ENCODE measurements at regions not wholly inside any gene's neighbourhood (a gene's known extent, or its start where the extent isn't known, plus 50 kb on each side); places are given as distances from the start of the nearest gene placed in this dataset.
"Not testable (repeated sequence)": the region's sequence is repeated elsewhere in the genome, so short reads cannot be mapped to it uniquely, and the experiment has no call there.

- H3K4me3 Mint-ChIP-seq, result no peak overlapping the region
- 91% methylated on average over 1 of the region's 1 CpG for WGBS (ENCODE audit: insufficient coverage)
- peaks cover 8 to 16% of the 10 kb centered on the region in 2 donors for H3K9me3 Mint-ChIP-seq
- DNase-seq (no peak), ATAC-seq (no peak)
- no peak overlapping the region for H3K27ac Mint-ChIP-seq
- no peaks in the 10 kb centered on the region for H3K4me1 ChIP-seq (ENCODE audit: control insufficient read depth, insufficient read depth, low read length)
- no peaks in the 10 kb centered on the region for H3K36me3 Mint-ChIP-seq
- TF ChIP-seq CTCF (IDR thresholded peaks at IDR 0.05), result no peak
- no peak overlapping the region for H3K27ac ChIP-seq (ENCODE audit: low read length)
- H3K27me3 Mint-ChIP-seq (ENCODE audit: low read depth in 2 of 2), result no peaks in the 10 kb centered on the region
- no peaks in the 10 kb centered on the region for H3K36me3 ChIP-seq (ENCODE audit: control insufficient read depth, insufficient read depth, low read length)
- H3K9me3 ChIP-seq (ENCODE audit: control insufficient read depth, insufficient read depth, low read length), result no peaks in the 10 kb centered on the region
- H3K4me3 ChIP-seq (ENCODE audit: low read length), result no peak overlapping the region
- no peaks in the 10 kb centered on the region for H3K4me1 Mint-ChIP-seq
- H3K27me3 ChIP-seq (ENCODE audit: control insufficient read depth, insufficient read depth, low read length), result no peaks in the 10 kb centered on the region
- intact Hi-C loops (cut with micrococcal nuclease), result no loop called here
Measured at GRCh38 chr1:118390955-118391354, 205.9 kb upstream of the SPAG17 start.

GRCh38 chr1:118388301-118388959 lies 203.4 kb upstream of the SPAG17 start:
- no peak for ATAC-seq
- H3K4me3 Mint-ChIP-seq, result no peak overlapping the region
- no peak overlapping the region for H3K27ac Mint-ChIP-seq
- WGBS (ENCODE audit: insufficient coverage), result 86% methylated on average over 4 of the region's 4 CpGs
- Histone ChIP-seq H3K9me3 (ENCODE audit: control insufficient read depth, insufficient read depth, low read length) (no peaks in the 10 kb centered on the region), H3K36me3 (ENCODE audit: control insufficient read depth, insufficient read depth, low read length) (no peaks in the 10 kb centered on the region), H3K27ac (ENCODE audit: low read length) (no peak overlapping the region), H3K27me3 (ENCODE audit: control insufficient read depth, insufficient read depth, low read length) (no peaks in the 10 kb centered on the region), H3K4me3 (ENCODE audit: low read length) (no peak overlapping the region), H3K4me1 (ENCODE audit: control insufficient read depth, insufficient read depth, low read length) (no peaks in the 10 kb centered on the region)
- H3K4me1 Mint-ChIP-seq, result no peaks in the 10 kb centered on the region
- TF ChIP-seq CTCF (IDR thresholded peaks at IDR 0.05), result no peak
- H3K36me3 Mint-ChIP-seq, result no peaks in the 10 kb centered on the region
- no peaks in the 10 kb centered on the region for H3K27me3 Mint-ChIP-seq (ENCODE audit: low read depth in 2 of 2)
- intact Hi-C loops (cut with micrococcal nuclease), result no loop called here
- H3K9me3 Mint-ChIP-seq, result peaks cover 8 to 14% of the 10 kb centered on the region in 2 donors
- no peak for DNase-seq

- intact Hi-C loops (cut with micrococcal nuclease), result no loop called here
- H3K4me3 ChIP-seq (ENCODE audit: low read length), result no peak overlapping the region
- no peaks in the 10 kb centered on the region for H3K27me3 Mint-ChIP-seq (ENCODE audit: low read depth in 2 of 2)
- H3K27ac ChIP-seq (ENCODE audit: low read length), result no peak overlapping the region
- TF ChIP-seq CTCF (IDR thresholded peaks at IDR 0.05), result no peak
- ATAC-seq, result no peak
- H3K4me1 ChIP-seq (ENCODE audit: control insufficient read depth, insufficient read depth, low read length), result no peaks in the 10 kb centered on the region
- H3K9me3 Mint-ChIP-seq, result peaks cover 10 to 16% of the 10 kb centered on the region in 2 donors
- DNase-seq, result no peak
- H3K9me3 ChIP-seq (ENCODE audit: control insufficient read depth, insufficient read depth, low read length), result no peaks in the 10 kb centered on the region
- WGBS (ENCODE audit: insufficient coverage), result no CpG with 5 or more reads among the region's 1 CpG
- H3K36me3 Mint-ChIP-seq, result peaks cover 8% of the 10 kb centered on the region
- H3K36me3 ChIP-seq (ENCODE audit: control insufficient read depth, insufficient read depth, low read length), result no peaks in the 10 kb centered on the region
- H3K27ac Mint-ChIP-seq, result no peak overlapping the region
- H3K4me3 Mint-ChIP-seq, result no peak overlapping the region
- H3K27me3 ChIP-seq (ENCODE audit: control insufficient read depth, insufficient read depth, low read length), result no peaks in the 10 kb centered on the region
- H3K4me1 Mint-ChIP-seq, result no peaks in the 10 kb centered on the region
Measured at GRCh38 chr1:118381197-118381869, 196.3 kb upstream of the SPAG17 start.

- DNase-seq; H3K27me3 Mint-ChIP-seq (ENCODE audit: low read depth in 2 of 2); H3K9me3 ChIP-seq (ENCODE audit: control insufficient read depth, insufficient read depth, low read length); ATAC-seq; H3K4me3 Mint-ChIP-seq; H3K4me1 Mint-ChIP-seq; H3K27me3 ChIP-seq (ENCODE audit: control insufficient read depth, insufficient read depth, low read length); H3K4me3 ChIP-seq (ENCODE audit: low read length); H3K4me1 ChIP-seq (ENCODE audit: control insufficient read depth, insufficient read depth, low read length); intact Hi-C loops (cut with micrococcal nuclease); H3K27ac ChIP-seq (ENCODE audit: low read length); H3K36me3 ChIP-seq (ENCODE audit: control insufficient read depth, insufficient read depth, low read length); H3K36me3 Mint-ChIP-seq; H3K27ac Mint-ChIP-seq: not testable (repeated sequence)
- H3K9me3 Mint-ChIP-seq, result peaks cover 18 to 22% of the 10 kb centered on the region in 2 donors
- WGBS (ENCODE audit: insufficient coverage), result 85% methylated on average over 2 of the region's 2 CpGs
Measured at GRCh38 chr1:118377183-118377582, 192.2 kb upstream of the SPAG17 start.

All from natural killer cell (primary cell).